K562 (cell line): ENCODE measurements at regions not wholly inside any gene's neighbourhood (a gene's known extent, or its start where the extent isn't known, plus 50 kb on each side); places are given as distances from the start of the nearest gene placed in this dataset.

Experiments
- ATAC-seq: fragments of 200-7000 bp; cut with Tn5 transposase; 3 replicates; pipeline ENCODE4 v1.9.1; 2020; ENCODE audit warnings: moderate library complexity
- BruUV-seq: library from RNA; stranded (reverse); fragments of 400-500 nt; replicated peaks from 2 replicates; lab custom pipeline; 2021; lab: Mats Ljungman, UMichigan
- CTCF ChIA-PET: fragments of 300-600 bp; formaldehyde crosslinking; extraction: SDS; loops from one replicate; lab custom pipeline; 2021; ENCODE audit warnings: low intra/inter-chr PET ratio; lab: Yijun Ruan, JAX
- POLR2A ChIA-PET: fragments of 300-600, 350-650 bp; sonication (Branson Sonifier 250); formaldehyde crosslinking; extraction: SDS; loops from one replicate; lab custom pipeline; 2021; ENCODE audit warnings: antibody characterized with exemption, inconsistent platforms; lab: Yijun Ruan, JAX
- DNase-seq, 4 experiments: peaks; one replicate each; pipeline versions ENCODE4 v3.0.0 to v3.0.0-alpha.2; 2011 to 2018; ENCODE audit warnings: low spot score in 3 of 4, mixed read lengths in 3 of 4; ENCODE audit errors: extremely low read depth in 1 of 4
- FAIRE-seq: peaks from 2 replicates; lab custom pipeline; 2011; peaks lifted over from hg19 to GRCh38; lab: Jason Lieb, UNC
- H2AFZ ChIP-seq: 2 replicates; pipeline ENCODE4 v1.6.0; 2011; ENCODE audit warnings: low read depth, low read length, control low read depth, inconsistent platforms
- H3K27ac ChIP-seq: fragments of 200-600 bp; 3 replicates; pipeline ENCODE4 v1.8.0; 2011; ENCODE audit warnings: low read depth, mild to moderate bottlenecking, control low read depth, inconsistent platforms, low read length, moderate library complexity, mixed read lengths; ENCODE audit errors: extremely low read depth
- H3K27me3 ChIP-seq, 2 experiments: fragments of 300-600 bp in 1 of 2; 2 replicates in 1 of 2; 3 replicates in 1 of 2; pipeline versions ENCODE4 v1.6.0 to v1.8.0; 2011; ENCODE audit warnings: inconsistent platforms in 2 of 2, low read length in 2 of 2, mild to moderate bottlenecking in 1 of 2, mixed read lengths in 1 of 2, moderate library complexity in 1 of 2; ENCODE audit not compliant: control insufficient read depth in 2 of 2, insufficient read depth in 2 of 2
- H3K36me3 ChIP-seq: fragments of 300-600 bp; 3 replicates; pipeline ENCODE4 v1.8.0; 2011; ENCODE audit warnings: mild to moderate bottlenecking, low read length, inconsistent platforms; ENCODE audit not compliant: control insufficient read depth, insufficient read depth
- H3K4me1 ChIP-seq, 2 experiments: fragments of 200-600 bp in 1 of 2; replicated peaks in 1 of 2; 2 replicates in 1 of 2; 3 replicates in 1 of 2; pipeline versions ENCODE4 v1.5.1 to v1.8.0; 2011; ENCODE audit warnings: inconsistent platforms in 2 of 2, low read length in 2 of 2, mild to moderate bottlenecking in 1 of 2, mixed read lengths in 1 of 2, moderate library complexity in 1 of 2; ENCODE audit not compliant: control insufficient read depth in 2 of 2, insufficient read depth in 2 of 2
- H3K4me2 ChIP-seq: 2 replicates; pipeline ENCODE4 v1.6.1; 2011; ENCODE audit warnings: low read length, control low read depth, inconsistent platforms, mixed read lengths; ENCODE audit not compliant: insufficient read depth
- H3K4me3 ChIP-seq: fragments of 200-600 bp; sonication (generic), shearing (Covaris generic); 2 replicates; pipeline ENCODE4 v1.5.1; 2016; ENCODE audit warnings: control low read depth, inconsistent platforms
- H3K79me2 ChIP-seq: fragments of 200-600 bp; 3 replicates; pipeline ENCODE4 v1.8.0; 2011; ENCODE audit warnings: low read length, inconsistent platforms; ENCODE audit not compliant: control insufficient read depth, insufficient read depth
- H3K9ac ChIP-seq, 2 experiments: 2 replicates each; pipeline versions ENCODE4 v1.6.0 to v1.6.1; 2011; ENCODE audit warnings: low read depth in 2 of 2, low read length in 2 of 2, control low read depth in 1 of 2, inconsistent platforms in 1 of 2, mild to moderate bottlenecking in 1 of 2, mixed read lengths in 1 of 2; ENCODE audit not compliant: insufficient read depth in 1 of 2
- H3K9me1 ChIP-seq: one replicate; pipeline ENCODE4 v1.6.0; 2011; ENCODE audit warnings: inconsistent platforms, mild to moderate bottlenecking, low read length, moderate library complexity; ENCODE audit not compliant: control insufficient read depth, insufficient read depth
- H3K9me3 ChIP-seq: replicated peaks from 2 replicates; pipeline ENCODE4 v1.5.1; 2011; ENCODE audit warnings: low read depth, low read length, inconsistent platforms; ENCODE audit not compliant: control insufficient read depth, insufficient read depth
- H4K20me1 ChIP-seq: replicated peaks from 2 replicates; pipeline ENCODE4 v1.6.1; 2011; ENCODE audit warnings: low read length, inconsistent platforms, mixed read lengths; ENCODE audit not compliant: control insufficient read depth, insufficient read depth
- BRD9 ChIP-seq: fragments of 450-650 bp; IDR thresholded peaks from 2 replicates; pipeline ENCODE4 v1.6.1; 2018; ENCODE audit warnings: low read depth; ENCODE audit not compliant: partially characterized antibody
- FOXK1 ChIP-seq: sonication (generic); formaldehyde crosslinking; IDR thresholded peaks from 2 replicates; pipeline ENCODE4 v1.8.0; 2022; ENCODE audit warnings: missing genetic modification reagents, mild to moderate bottlenecking, borderline replicate concordance
- GTF2A2 ChIP-seq: IDR thresholded peaks from 2 replicates; pipeline ENCODE4 v1.6.1; 2016; ENCODE audit warnings: mild to moderate bottlenecking, missing genetic modification characterization, missing compliant biosample characterization
- HEY1 ChIP-seq: fragments of 250-450 bp; sonication (Bioruptor Pico); IDR thresholded peaks from 2 replicates; pipeline ENCODE4 v1.5.0; 2020; ENCODE audit warnings: mild to moderate bottlenecking, moderate library complexity, borderline replicate concordance
- L3MBTL2 ChIP-seq: fragments of 450-650 bp; IDR thresholded peaks from 2 replicates; pipeline ENCODE4 v1.6.1; 2016; ENCODE audit warnings: mild to moderate bottlenecking, moderate library complexity
- NCOA2 ChIP-seq, 2 experiments: fragments of 450-650 bp; IDR thresholded peaks; 2 replicates each; pipeline ENCODE4 v1.6.1; 2018; ENCODE audit warnings: mild to moderate bottlenecking in 2 of 2, moderate library complexity in 1 of 2; ENCODE audit not compliant: partially characterized antibody in 2 of 2
- SP2 ChIP-seq: IDR thresholded peaks from 2 replicates; pipeline ENCODE4 v1.6.1; 2011; ENCODE audit warnings: mild to moderate bottlenecking, low read depth, low read length, moderate library complexity; ENCODE audit not compliant: poor library complexity, severe bottlenecking; ENCODE audit errors: extremely low read depth
- TAF9B ChIP-seq: fragments of 450-650 bp; IDR thresholded peaks from 2 replicates; pipeline ENCODE4 v1.6.1; 2018; ENCODE audit warnings: mild to moderate bottlenecking; ENCODE audit not compliant: partially characterized antibody
- THRAP3 ChIP-seq: fragments of 450-650 bp; IDR thresholded peaks from 2 replicates; pipeline ENCODE4 v1.6.1; 2016; ENCODE audit warnings: mild to moderate bottlenecking, inconsistent platforms, borderline replicate concordance
- U2AF2 ChIP-seq: fragments of 200-400 bp; formaldehyde crosslinking; optimal IDR thresholded peaks from 2 replicates; pipeline ENCODE3; 2017; ENCODE audit warnings: low read depth, mild to moderate bottlenecking, low read length
- ZBTB2 ChIP-seq: fragments of 450-650 bp; IDR thresholded peaks from 2 replicates; pipeline ENCODE4 v1.6.1; 2016; ENCODE audit warnings: antibody characterized with exemption
- ZKSCAN3 ChIP-seq: fragments of 250-450 bp; sonication (Bioruptor Pico); IDR thresholded peaks from 2 replicates; pipeline ENCODE4 v1.4.0; 2020
- ZNF184 ChIP-seq: sonication (generic); formaldehyde crosslinking; IDR thresholded peaks from 2 replicates; pipeline ENCODE4 v1.5.0; 2020; ENCODE audit warnings: missing genetic modification reagents
- ZNF277 ChIP-seq: fragments of 250-450 bp; sonication (Bioruptor Pico); IDR thresholded peaks from 2 replicates; pipeline ENCODE4 v1.8.0; 2022; ENCODE audit warnings: inconsistent platforms, mild to moderate bottlenecking, moderate library complexity, borderline replicate concordance
- ZNF324 ChIP-seq: fragments of 250-450 bp; sonication (Bioruptor Pico); IDR thresholded peaks from 2 replicates; pipeline ENCODE4 v1.4.0; 2020; ENCODE audit warnings: mild to moderate bottlenecking
- ZNF551 ChIP-seq: fragments of 250-450 bp; sonication (Bioruptor Pico); IDR thresholded peaks from 2 replicates; pipeline ENCODE4 v1.5.0; 2021; ENCODE audit warnings: mild to moderate bottlenecking, moderate library complexity
- ZNF707 ChIP-seq: fragments of 250-450 bp; sonication (Bioruptor Pico); conservative IDR thresholded peaks from 2 replicates; pipeline ENCODE4 v1.8.0; 2022; ENCODE audit warnings: inconsistent platforms, mild to moderate bottlenecking, moderate library complexity
- ZNF740 ChIP-seq, 3 experiments: fragments of 200-800 bp in 1 of 3; sonication (Bioruptor generic) in 1 of 3; sonication (generic) in 1 of 3; formaldehyde crosslinking in 1 of 3; IDR thresholded peaks; 2 replicates each; pipeline versions ENCODE4 v1.6.1 to v1.8.0; 2016 to 2022; ENCODE audit warnings: mild to moderate bottlenecking in 2 of 3, missing compliant biosample characterization in 2 of 3, missing genetic modification characterization in 2 of 3, missing genetic modification reagents in 1 of 3
- ZSCAN32 ChIP-seq: fragments of 450-650 bp; formaldehyde crosslinking; IDR thresholded peaks from 2 replicates; pipeline ENCODE4 v1.4.0; 2020; ENCODE audit warnings: mild to moderate bottlenecking, moderate library complexity
- WGBS: fragments of 100-300 bp; shearing (Covaris generic); methylation state at CpG from one replicate; pipeline ENCODE4 v1.1.6; 2016; ENCODE audit warnings: low coverage, mixed read lengths; ENCODE audit not compliant: insufficient coverage; ENCODE audit errors: missing lambda C conversion rate; 5-methylcytosine and 5-hydroxymethylcytosine counted together
- in situ Hi-C: fragments of 300-500 bp; cut with MboI; formaldehyde crosslinking; loops from 4 replicates; pipeline ENCODE4 v1.15.0; 2018; ENCODE audit warnings: inconsistent platforms, mixed read lengths
- intact Hi-C: fragments of 100-400 bp; cut with micrococcal nuclease; formaldehyde crosslinking; loops from 2 replicates; pipeline ENCODE4 v1.14.2; 2022

DNA sequence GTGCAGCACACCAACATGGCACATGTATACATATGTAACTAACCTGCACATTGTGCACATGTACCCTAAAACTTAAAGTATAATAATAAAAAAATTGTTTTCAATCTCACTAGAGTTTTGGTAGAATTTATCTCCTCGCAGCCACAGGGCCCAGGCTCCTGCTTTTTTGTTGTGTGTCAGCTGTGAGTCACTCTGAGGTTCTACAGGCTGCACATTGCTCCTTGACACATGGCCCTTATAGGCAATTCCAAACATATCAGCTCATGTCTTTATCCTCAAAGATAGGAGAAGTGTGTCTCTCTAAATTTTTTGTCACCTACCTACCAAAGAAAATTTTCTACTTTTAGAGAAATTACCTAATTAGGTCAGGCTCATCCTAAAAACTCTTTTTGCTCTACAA, 252.1 kb upstream of the ADGRL3 start:
- POLR2A ChIA-PET: no interaction called here
- no peak for ATAC-seq
- H2AFZ ChIP-seq: no peak overlapping the region

More for the DNA sequence above, 252.1 kb upstream of the ADGRL3 start:
- Histone ChIP-seq H3K79me2 (no peaks in the 10 kb centered on the region), H3K9ac (no peak overlapping the region), H4K20me1 (no peaks in the 10 kb centered on the region), H3K4me1 (no peaks in the 10 kb centered on the region), H3K36me3 (no peaks in the 10 kb centered on the region), H3K4me3 (no peak overlapping the region), H3K27me3 (no peaks in the 10 kb centered on the region), H3K27ac (no peak overlapping the region), H3K9me3 (no peaks in the 10 kb centered on the region; the same call in 1 of the 2 replicates), H3K4me2 (no peak overlapping the region), H3K9me1 (no peaks in the 10 kb centered on the region)
- BruUV-seq: no TSS peak
- CTCF ChIA-PET: no interaction called here
- in situ Hi-C loops: no loop called here
- 8% methylated on average over 1 of the region's 1 CpG for WGBS
- FAIRE-seq: no peak
- TF ChIP-seq ZNF707: no peak
- no peak for TF ChIP-seq ZKSCAN3 (CRISPR knock-in tag)
- no peak for TF ChIP-seq THRAP3
- TF ChIP-seq ZBTB2: no peak
- TF ChIP-seq BRD9: no peak
- TF ChIP-seq ZNF740 (CRISPR knock-in tag; IDR thresholded peaks at IDR 0.05): no peak
- TF ChIP-seq ZNF740 (tag; IDR thresholded peaks at IDR 0.05): no peak
- no peak for TF ChIP-seq ZSCAN32 (CRISPR knock-in tag)
- TF ChIP-seq TAF9B: no peak
- TF ChIP-seq ZNF551 (CRISPR knock-in tag): no peak
- TF ChIP-seq L3MBTL2: no peak
- no peak for TF ChIP-seq HEY1 (CRISPR knock-in tag)
- no peak for TF ChIP-seq ZNF277 (CRISPR knock-in tag)
- no peak for TF ChIP-seq SP2
- TF ChIP-seq FOXK1 (CRISPR knock-in tag): no peak
- TF ChIP-seq ZNF324: no peak
- no peak for TF ChIP-seq GTF2A2 (tag)
- TF ChIP-seq ZNF184 (CRISPR knock-in tag): no peak
- TF ChIP-seq U2AF2: no peak
- no peak for TF ChIP-seq NCOA2 (IDR thresholded peaks at IDR 0.05; ENCODE audit: partially characterized antibody in 2 of 2)
- DNase-seq: no peak
- intact Hi-C loops: no loop called here
